Activated naive CD8-positive, alpha-beta T cell (primary cell): ENCODE measurements at regions not wholly inside any gene's neighbourhood (a gene's known extent, or its start where the extent isn't known, plus 50 kb on each side); places are given as distances from the start of the nearest gene placed in this dataset.
"Not testable (repeated sequence)": the region's sequence is repeated elsewhere in the genome, so short reads cannot be mapped to it uniquely, and the experiment has no call there.

Experiments
- H3K27ac Mint-ChIP-seq: one replicate; pipeline ENCODE4 v1.8.0; 2021; ENCODE audit warnings: mixed read lengths
- H3K27me3 Mint-ChIP-seq: one replicate; pipeline ENCODE4 v1.8.0; 2021; ENCODE audit warnings: mixed read lengths
- H3K36me3 Mint-ChIP-seq: one replicate; pipeline ENCODE4 v1.8.0; 2021; ENCODE audit warnings: mixed read lengths
- H3K4me1 Mint-ChIP-seq: one replicate; pipeline ENCODE4 v1.8.0; 2021; ENCODE audit warnings: low read depth, mixed read lengths
- H3K4me3 Mint-ChIP-seq: one replicate; pipeline ENCODE4 v1.8.0; 2021; ENCODE audit warnings: mild to moderate bottlenecking, mixed read lengths
- H3K9me3 Mint-ChIP-seq: one replicate; pipeline ENCODE4 v1.8.0; 2021; ENCODE audit warnings: low read depth, mixed read lengths

DNA sequence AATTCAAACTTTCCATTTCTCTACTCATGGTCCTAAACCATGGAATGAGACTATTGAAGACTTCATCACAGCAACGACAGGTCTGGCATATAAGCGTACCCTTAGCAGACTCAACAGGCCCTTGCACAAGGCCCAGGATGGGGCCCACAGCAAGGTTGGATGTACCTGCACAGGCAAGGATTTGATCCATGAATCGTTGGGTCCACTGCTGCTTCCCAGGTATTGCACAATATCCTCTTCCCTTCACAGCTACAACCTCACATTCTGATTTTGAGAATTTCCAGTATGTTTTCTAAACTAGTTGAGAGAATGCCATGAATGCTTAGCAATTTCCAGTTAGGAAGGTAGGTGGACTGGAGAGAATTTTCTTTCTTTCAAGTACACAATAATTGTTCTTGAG lies 515.8 kb downstream of the SUCLG1 start:
- Mint-ChIP-seq H3K4me1 (no peaks in the 10 kb centered on the region), H3K9me3 (no peaks in the 10 kb centered on the region), H3K27ac (no peak overlapping the region), H3K27me3 (peaks cover 3% of the 10 kb centered on the region), H3K4me3 (no peak overlapping the region), H3K36me3 (no peaks in the 10 kb centered on the region)

DNA sequence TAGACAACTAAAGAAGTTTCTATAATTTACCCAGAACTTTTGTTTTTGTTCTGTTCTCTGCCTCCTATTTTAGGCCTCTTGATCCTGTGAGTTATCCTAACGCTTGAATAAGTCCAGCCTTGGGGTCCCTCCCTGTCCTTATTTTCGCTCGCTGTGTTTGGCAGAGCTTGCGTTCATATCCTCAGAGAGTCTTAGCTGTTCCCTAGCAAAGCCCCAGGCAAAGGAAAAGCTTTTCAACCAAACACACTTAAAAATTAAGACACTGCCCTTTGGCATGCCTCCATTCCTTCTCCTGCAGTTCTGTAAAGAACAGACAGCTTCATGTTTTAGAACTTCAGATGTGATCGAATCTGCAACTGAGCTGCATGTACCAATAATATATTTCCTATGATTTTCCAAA lies 517.2 kb downstream of the SUCLG1 start:
- Mint-ChIP-seq H3K4me1 (no peaks in the 10 kb centered on the region), H3K9me3 (no peaks in the 10 kb centered on the region), H3K27me3 (peaks cover 6% of the 10 kb centered on the region), H3K36me3 (no peaks in the 10 kb centered on the region), H3K4me3 (no peak overlapping the region), H3K27ac (no peak overlapping the region)

DNA sequence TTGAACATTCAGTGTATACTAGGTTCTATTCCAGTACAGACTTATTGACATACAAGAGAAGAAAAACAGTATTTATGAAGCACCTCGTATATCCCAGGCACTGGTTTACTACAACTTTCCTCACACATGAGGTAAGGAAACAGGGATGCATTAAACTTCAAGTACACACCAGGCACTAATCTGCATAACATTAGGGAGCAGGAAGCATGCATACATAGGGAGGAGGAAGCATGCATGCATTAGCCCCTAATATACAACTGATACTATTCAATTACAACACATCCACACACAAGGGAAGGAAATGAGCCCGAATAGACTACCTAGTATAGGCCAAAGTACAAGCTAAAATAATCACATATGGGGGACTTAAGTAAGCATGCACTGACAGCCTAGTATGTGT lies 525.3 kb downstream of the SUCLG1 start:
- Mint-ChIP-seq H3K27me3 (peaks cover 5% of the 10 kb centered on the region), H3K27ac (no peak overlapping the region), H3K4me1 (no peaks in the 10 kb centered on the region), H3K4me3 (no peak overlapping the region), H3K36me3 (no peaks in the 10 kb centered on the region), H3K9me3 (no peaks in the 10 kb centered on the region)

DNA sequence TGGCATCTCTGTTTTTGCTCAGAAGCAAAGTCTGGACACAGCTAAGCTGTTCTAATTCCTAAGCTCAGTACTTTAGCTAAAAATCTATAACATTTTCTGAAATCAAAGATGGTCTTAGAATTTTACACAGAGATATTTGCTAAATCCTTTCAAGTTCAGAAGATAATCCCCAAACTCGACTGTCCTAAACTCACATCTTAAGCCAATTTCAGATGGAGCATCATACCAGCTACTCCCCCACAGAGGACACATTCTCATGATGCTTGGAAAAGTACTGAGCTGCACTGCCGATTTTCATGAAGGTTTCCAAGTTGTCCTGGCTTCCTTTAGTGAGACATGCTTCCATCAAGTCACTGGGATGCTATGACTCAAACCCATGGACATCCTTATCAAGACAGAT lies 535.5 kb downstream of the SUCLG1 start:
- Mint-ChIP-seq H3K4me3 (no peak overlapping the region), H3K36me3 (no peaks in the 10 kb centered on the region), H3K27me3 (peaks cover 1% of the 10 kb centered on the region), H3K27ac (no peak overlapping the region), H3K4me1 (no peaks in the 10 kb centered on the region), H3K9me3 (no peaks in the 10 kb centered on the region)

DNA sequence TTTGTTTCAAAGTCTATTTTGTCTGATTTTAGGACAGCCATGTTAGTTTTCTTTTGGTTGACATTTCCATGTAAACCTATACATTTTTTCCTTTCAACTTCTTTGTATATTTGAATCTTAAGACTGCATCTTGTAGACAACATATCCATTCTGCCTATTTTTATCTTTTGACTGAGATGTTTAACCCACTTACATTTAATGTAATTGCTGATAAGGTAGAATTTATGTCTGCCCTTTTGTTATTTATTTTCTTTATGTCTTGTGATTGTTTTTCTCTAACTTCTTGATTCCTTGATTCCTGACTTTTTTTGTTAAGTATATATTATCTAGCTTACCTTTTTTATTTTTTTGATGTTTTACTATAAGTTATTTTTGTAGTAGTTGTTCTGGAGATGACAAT lies 542.5 kb downstream of the SUCLG1 start:
- no peak overlapping the region for H3K4me3 Mint-ChIP-seq
- H3K9me3 Mint-ChIP-seq = peaks cover 5% of the 10 kb centered on the region
- H3K36me3 Mint-ChIP-seq = no peaks in the 10 kb centered on the region
- no peak overlapping the region for H3K27ac Mint-ChIP-seq
- H3K4me1 Mint-ChIP-seq = no peaks in the 10 kb centered on the region
- peaks cover 1% of the 10 kb centered on the region for H3K27me3 Mint-ChIP-seq

DNA sequence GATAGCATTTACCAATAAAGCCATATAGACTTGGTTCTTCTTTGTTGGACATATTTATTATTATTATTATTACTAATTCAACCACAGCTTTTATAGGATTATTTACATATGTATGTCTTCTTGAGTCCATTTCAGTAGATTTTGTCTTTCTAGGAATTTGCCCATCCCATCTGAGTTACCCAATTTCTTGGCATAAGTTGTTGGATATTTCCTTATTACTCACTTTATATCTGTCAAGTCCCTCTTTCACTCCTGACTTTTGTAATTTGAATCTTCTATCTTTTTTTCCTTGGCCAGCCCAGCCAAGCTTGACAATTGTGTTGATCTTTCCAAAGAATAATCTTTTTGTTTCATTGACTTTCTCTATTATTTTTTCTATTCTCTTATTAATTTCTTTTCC lies 543.7 kb downstream of the SUCLG1 start:
- Mint-ChIP-seq H3K27ac (no peak overlapping the region), H3K4me3 (no peak overlapping the region), H3K4me1 (no peaks in the 10 kb centered on the region), H3K27me3 (peaks cover 1% of the 10 kb centered on the region), H3K36me3 (no peaks in the 10 kb centered on the region), H3K9me3 (peaks cover 5% of the 10 kb centered on the region)

DNA sequence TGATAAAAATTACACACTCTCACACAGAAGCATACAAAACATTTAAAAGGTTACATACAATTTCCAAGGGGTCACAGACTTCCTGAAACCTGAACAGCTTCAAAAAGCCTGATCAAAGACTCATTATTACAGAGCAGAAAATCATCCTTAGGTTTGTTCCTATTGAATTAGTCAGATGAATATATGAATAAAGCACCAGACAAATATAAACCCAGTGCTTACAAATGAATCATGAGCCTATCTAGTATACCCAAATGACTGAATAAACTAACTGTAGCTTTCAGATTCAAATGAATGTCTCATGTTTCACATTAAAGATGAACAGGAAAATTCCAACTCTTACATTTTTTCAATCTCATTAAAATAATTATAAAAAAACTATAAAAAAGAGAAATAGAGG lies 550.3 kb downstream of the SUCLG1 start:
- H3K4me1 Mint-ChIP-seq = no peaks in the 10 kb centered on the region
- H3K9me3 Mint-ChIP-seq = no peaks in the 10 kb centered on the region
- no peak overlapping the region for H3K4me3 Mint-ChIP-seq
- no peaks in the 10 kb centered on the region for H3K27me3 Mint-ChIP-seq
- H3K27ac Mint-ChIP-seq = no peak overlapping the region
- no peaks in the 10 kb centered on the region for H3K36me3 Mint-ChIP-seq

DNA sequence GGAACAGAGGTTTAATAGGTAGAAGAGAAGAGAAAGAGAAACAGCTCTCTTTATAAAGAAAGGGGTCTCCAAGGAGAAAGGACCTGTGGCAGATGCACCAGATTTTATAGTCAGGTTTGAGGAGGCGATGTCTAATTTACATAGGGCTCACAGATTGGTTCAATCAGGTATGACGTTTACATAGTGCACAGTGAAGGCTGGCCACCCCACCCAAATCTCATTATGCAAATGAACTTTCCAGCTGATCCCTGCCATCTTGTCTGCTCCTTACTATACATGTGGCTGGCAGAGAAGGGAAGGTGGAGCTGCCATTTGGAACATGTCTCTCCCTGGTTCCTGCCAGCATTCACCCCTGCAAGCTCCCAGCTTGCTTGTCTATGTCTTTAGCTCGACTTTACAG lies 557.8 kb downstream of the SUCLG1 start:
- no peaks in the 10 kb centered on the region for H3K9me3 Mint-ChIP-seq
- H3K36me3 Mint-ChIP-seq = no peaks in the 10 kb centered on the region
- peaks cover 3% of the 10 kb centered on the region for H3K27me3 Mint-ChIP-seq
- no peak overlapping the region for H3K4me3 Mint-ChIP-seq
- H3K4me1 Mint-ChIP-seq = no peaks in the 10 kb centered on the region
- no peak overlapping the region for H3K27ac Mint-ChIP-seq

DNA sequence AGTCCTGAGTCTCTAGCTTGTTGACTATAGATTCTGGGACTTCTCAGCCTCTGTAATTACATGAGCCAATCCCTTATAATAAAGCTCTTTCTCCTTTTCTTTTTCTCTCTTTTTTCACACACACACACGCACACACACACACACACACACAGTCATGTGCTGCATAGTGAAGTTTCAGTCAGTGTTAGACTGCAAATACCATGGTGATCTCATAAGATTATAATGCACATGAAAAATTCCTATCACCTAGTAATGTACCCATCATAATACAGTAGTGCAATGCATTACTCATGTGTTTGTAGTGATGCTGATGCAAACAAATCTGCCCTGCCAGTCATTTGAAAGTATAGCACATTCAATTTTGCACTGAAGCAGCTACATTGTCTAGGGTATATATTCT lies 558.2 kb downstream of the SUCLG1 start:
- Mint-ChIP-seq H3K9me3 (no peaks in the 10 kb centered on the region), H3K27ac (no peak overlapping the region), H3K27me3 (peaks cover 3% of the 10 kb centered on the region), H3K4me3 (no peak overlapping the region), H3K36me3 (no peaks in the 10 kb centered on the region), H3K4me1 (no peaks in the 10 kb centered on the region)

DNA sequence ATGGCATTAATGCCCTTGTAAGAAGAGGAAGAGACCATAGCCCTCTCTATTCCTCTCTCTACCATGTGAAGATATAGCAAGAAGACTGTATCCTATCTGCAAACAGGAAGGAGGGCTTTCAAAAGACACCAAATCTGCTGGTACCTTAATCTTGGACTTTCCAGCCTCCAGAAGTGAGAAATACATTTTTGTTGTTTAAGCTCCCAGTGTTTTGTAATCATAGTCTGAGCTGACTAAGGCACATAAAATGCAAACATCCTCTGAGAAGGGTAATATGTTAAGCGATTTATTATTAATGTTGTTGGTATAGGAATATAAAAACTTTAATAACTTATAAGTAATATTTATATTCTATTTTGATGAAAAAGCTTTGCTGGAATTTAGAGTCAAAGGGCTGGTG lies 559.8 kb downstream of the SUCLG1 start:
- Mint-ChIP-seq H3K4me3 (no peak overlapping the region), H3K4me1 (no peaks in the 10 kb centered on the region), H3K27ac (no peak overlapping the region), H3K27me3 (peaks cover 4% of the 10 kb centered on the region), H3K9me3 (no peaks in the 10 kb centered on the region), H3K36me3 (no peaks in the 10 kb centered on the region)

DNA sequence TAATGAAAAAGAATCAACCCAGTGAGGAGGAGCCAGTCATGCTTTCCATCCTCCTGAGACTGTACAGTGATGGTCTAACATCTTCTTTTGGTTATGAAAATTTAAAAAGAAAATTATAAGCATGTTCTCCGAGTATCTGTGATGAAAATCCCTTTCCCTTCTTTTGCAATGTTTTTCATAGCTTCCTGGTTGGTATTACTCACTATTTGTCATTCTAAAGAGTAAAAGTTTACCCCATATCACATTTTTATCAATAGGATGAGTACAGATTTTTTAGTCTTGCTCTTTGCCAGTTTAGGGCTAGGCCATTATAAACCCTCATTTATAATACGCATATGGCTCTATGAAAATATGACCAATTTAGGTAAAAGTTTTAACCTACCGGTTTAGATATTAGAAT lies 564.1 kb downstream of the SUCLG1 start:
- Mint-ChIP-seq H3K36me3 (no peaks in the 10 kb centered on the region), H3K4me1 (no peaks in the 10 kb centered on the region), H3K4me3 (no peak overlapping the region), H3K27me3 (peaks cover 4% of the 10 kb centered on the region), H3K27ac (no peak overlapping the region), H3K9me3 (no peaks in the 10 kb centered on the region)

DNA sequence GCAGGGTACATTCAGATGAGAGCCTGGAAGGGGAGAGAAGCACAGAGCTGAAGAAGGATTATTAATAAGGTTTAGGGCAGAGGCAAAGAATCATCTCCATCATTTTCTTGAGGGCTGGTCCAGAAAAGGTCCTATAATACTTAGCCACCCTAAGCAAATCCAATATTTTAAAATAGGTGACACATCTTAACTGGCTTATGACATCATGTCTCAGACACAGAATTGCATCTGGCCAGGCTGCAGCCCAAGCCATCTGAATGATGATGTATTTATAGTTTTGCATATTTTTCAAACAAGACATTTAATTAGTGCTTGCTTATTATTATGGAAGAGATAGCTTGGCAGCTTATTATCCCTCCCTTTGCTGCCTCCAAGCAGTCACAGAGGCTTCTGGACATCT lies 571.3 kb downstream of the SUCLG1 start:
- Mint-ChIP-seq H3K9me3 (no peaks in the 10 kb centered on the region), H3K27ac (no peak overlapping the region), H3K36me3 (no peaks in the 10 kb centered on the region), H3K27me3 (no peaks in the 10 kb centered on the region), H3K4me1 (no peaks in the 10 kb centered on the region), H3K4me3 (no peak overlapping the region)

DNA sequence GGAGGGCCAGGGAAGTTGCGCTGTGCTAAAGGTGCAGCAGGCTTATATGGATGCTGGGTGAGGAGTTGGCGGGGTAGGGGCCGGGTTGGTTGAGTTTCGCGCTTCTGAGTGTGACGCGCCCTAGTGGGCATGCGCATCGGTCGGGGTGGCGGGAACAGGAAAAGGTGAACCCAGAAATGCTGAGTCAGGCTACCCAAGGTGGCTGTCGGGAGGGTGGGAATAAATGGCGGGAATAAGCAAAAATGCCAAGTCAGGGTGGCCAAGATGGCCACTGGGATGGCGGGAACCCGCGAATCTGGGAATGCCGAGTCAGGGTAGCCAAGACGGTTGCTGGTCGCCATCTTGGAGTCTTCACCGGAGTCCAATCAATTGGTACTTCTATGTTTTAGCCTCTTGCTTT lies 580.0 kb downstream of the SUCLG1 start:
- Mint-ChIP-seq H3K9me3 (peaks cover 17% of the 10 kb centered on the region), H3K27me3 (no peaks in the 10 kb centered on the region), H3K4me1 (no peaks in the 10 kb centered on the region), H3K27ac (no peak overlapping the region), H3K36me3 (no peaks in the 10 kb centered on the region), H3K4me3 (no peak overlapping the region)

DNA sequence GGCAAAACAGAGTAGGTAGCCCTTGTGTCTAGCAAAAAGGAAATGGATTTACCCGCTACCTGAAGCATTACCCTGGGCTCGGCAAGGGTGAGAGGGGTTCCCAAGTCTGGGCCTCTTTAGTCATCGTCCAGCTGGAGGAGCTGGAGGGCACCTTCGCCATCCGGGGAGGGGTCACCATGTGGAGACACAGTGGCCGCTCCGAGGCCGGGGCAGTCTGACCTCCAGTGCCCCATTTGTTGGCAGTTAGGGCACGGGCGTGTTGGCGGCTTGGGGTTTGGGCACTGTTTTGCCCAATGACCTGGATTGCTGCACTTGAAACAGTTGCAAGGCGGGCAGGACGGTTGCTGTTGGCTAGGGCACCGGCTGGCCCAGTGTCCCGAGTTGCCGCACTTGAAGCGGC lies 581.8 kb downstream of the SUCLG1 start:
- not testable (repeated sequence) for H3K27ac Mint-ChIP-seq, H3K4me1 Mint-ChIP-seq, H3K4me3 Mint-ChIP-seq, H3K36me3 Mint-ChIP-seq, H3K27me3 Mint-ChIP-seq
- H3K9me3 Mint-ChIP-seq = peaks cover 17% of the 10 kb centered on the region

DNA sequence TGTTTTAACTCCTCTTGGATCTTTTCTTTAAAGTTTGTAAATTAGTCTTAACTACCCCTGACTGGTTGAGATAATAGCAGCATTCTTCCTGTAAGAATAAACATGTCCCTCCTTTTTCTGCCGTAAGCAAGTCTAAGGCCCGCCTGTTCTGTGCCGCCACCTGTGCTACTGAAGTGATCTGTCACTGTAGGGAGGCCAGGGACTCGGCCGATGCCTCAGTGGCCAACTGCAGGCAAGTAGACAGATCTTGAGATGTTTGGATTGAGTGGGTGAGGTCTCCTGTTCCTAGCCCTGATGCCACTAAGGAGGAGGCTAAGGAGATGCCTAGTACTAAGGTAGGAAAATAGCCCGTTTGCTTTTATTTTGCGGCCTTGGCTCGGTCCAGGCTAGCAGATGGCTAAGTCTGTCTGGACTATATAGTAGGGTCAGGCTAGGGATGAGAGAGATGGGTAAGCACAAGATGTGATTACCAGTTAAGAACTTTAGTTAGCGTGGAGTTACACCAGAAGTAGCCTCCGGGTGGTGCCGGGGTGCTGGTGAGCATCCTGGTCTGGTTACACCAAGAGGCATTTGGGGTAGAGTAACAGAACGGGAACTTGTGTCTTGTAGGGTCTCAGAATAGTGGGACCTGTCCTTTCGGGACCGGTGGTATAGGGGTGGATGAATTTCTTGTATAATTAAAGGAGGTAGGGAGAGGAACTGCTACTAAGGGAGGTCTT lies 584.2 kb downstream of the SUCLG1 start:
- Mint-ChIP-seq H3K4me3 (no peak overlapping the region), H3K36me3 (no peaks in the 10 kb centered on the region), H3K27me3 (no peaks in the 10 kb centered on the region), H3K9me3 (peaks cover 17% of the 10 kb centered on the region), H3K4me1 (no peaks in the 10 kb centered on the region), H3K27ac (no peak overlapping the region)

DNA sequence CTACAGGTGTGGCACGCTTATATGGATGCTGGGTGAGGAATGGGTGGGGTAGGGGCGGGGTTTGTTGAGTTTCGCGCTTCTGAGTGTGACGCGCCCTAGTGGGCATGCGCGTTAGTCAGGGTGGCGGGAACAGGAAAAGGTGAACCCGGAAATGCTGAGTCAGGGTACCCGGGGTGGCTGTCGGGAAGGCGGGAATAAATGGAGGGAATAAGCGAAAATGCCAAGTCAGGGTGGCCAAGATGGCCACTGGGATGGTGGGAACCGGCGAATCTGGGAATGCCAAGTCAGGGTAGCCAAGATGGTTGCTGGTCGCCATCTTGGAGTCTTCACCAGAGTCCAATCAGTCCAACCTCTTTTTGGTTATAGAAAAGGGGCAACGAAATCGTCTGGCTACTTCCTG lies 585.0 kb downstream of the SUCLG1 start:
- Mint-ChIP-seq H3K36me3 (no peaks in the 10 kb centered on the region), H3K4me3 (no peak overlapping the region), H3K9me3 (peaks cover 13% of the 10 kb centered on the region), H3K27ac (no peak overlapping the region), H3K4me1 (no peaks in the 10 kb centered on the region), H3K27me3 (no peaks in the 10 kb centered on the region)
